T-helper 17 cell (primary cell): ENCODE measurements at regions not wholly inside any gene's neighbourhood (a gene's known extent, or its start where the extent isn't known, plus 50 kb on each side); places are given as distances from the start of the nearest gene placed in this dataset.
"Not testable (repeated sequence)": the region's sequence is repeated elsewhere in the genome, so short reads cannot be mapped to it uniquely, and the experiment has no call there.

ENCODE experiments used
- ATAC-seq: fragments of 150-1000 bp; cut with Tn5 transposase; 2 replicates; pipeline ENCODE4 v1.10.0; 2021; ENCODE audit warnings: mild to moderate bottlenecking, moderate library complexity
- DNase-seq, 3 donors: peaks; one replicate each; pipeline versions ENCODE4 v3.0.0 to v3.0.0-alpha.2; 2020 to 2021
- H3K9me3 ChIP-seq: one replicate; pipeline ENCODE4 v1.7.0; 2013; ENCODE audit warnings: low read length, mild to moderate bottlenecking; ENCODE audit not compliant: control insufficient read depth, poor library complexity, severe bottlenecking
- H3K27ac Mint-ChIP-seq: one replicate; pipeline ENCODE4 v1.8.0; 2022; ENCODE audit warnings: mild to moderate bottlenecking, moderate library complexity, mixed read lengths
- H3K27me3 Mint-ChIP-seq: one replicate; pipeline ENCODE4 v1.8.0; 2022; ENCODE audit warnings: mixed read lengths
- H3K36me3 Mint-ChIP-seq: one replicate; pipeline ENCODE4 v1.8.0; 2022; ENCODE audit warnings: low read depth, mixed read lengths
- H3K4me1 Mint-ChIP-seq: one replicate; pipeline ENCODE4 v1.8.0; 2022; ENCODE audit warnings: mild to moderate bottlenecking, mixed read lengths
- H3K4me3 Mint-ChIP-seq: one replicate; pipeline ENCODE4 v1.8.0; 2022; ENCODE audit warnings: mild to moderate bottlenecking, moderate library complexity, mixed read lengths

DNA sequence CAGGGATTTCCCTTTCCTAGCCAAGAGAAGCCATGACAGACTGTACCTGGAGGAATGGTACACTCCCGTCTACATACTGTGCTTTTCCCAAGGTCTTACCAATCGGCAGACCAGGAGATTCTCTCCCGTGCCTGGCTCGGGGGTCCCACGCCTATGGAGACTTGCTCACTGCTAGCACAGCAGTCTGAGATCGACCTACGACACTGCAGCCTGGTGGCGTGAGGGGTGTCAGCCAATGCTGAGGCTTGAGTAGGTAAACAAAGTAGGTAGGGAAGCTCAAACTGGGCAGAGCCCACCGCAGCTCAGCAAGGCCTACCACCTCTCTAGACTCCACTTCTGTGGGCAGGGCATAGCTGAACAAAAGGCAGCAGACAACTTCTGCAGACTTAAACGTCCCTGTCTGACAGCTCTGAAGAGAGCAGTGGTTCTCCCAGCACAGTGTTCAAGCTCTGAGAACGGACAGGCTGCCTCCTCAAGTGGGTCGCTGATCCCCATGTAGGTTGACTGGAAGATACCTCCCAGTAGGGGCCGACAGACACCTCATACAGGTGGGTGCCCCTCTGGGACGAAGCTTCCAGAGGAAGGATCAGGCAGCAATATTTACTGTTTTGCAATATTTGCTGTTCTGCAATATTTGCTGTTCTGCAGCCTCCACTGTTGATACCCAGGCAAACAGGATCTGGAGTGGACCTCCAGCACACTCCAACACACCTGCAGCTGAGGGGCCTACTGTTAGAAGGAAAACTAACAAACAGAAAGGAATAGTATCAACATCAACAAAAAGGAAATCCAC is 270.4 kb upstream of the TLE3 start:
- not testable (repeated sequence) for H3K27ac Mint-ChIP-seq, ATAC-seq, H3K4me1 Mint-ChIP-seq, DNase-seq, H3K36me3 Mint-ChIP-seq, H3K9me3 ChIP-seq
- Mint-ChIP-seq H3K27me3 (peaks cover 24% of the 10 kb centered on the region), H3K4me3 (peak overlapping the region; percentile 13)

- not testable (repeated sequence) for DNase-seq, H3K9me3 ChIP-seq, H3K36me3 Mint-ChIP-seq, H3K27ac Mint-ChIP-seq, H3K4me1 Mint-ChIP-seq, H3K4me3 Mint-ChIP-seq, ATAC-seq
- H3K27me3 Mint-ChIP-seq: peaks cover 46% of the 10 kb centered on the region
Observed at GRCh38 chr15:70364023-70364422, 266.3 kb upstream of the TLE3 start.

- DNase-seq: no peak
- Mint-ChIP-seq H3K36me3 (peaks cover 4% of the 10 kb centered on the region), H3K4me3 (no peak overlapping the region), H3K27me3 (peaks cover 43% of the 10 kb centered on the region), H3K27ac (no peak overlapping the region), H3K4me1 (no peaks in the 10 kb centered on the region)
- no peaks in the 10 kb centered on the region for H3K9me3 ChIP-seq
- ATAC-seq: no peak
Observed at GRCh38 chr15:70362886-70363285, 265.2 kb upstream of the TLE3 start.

- H3K27me3 Mint-ChIP-seq: peaks cover 43% of the 10 kb centered on the region
- ATAC-seq (no peak), DNase-seq (no peak)
- H3K9me3 ChIP-seq: no peaks in the 10 kb centered on the region
- H3K36me3 Mint-ChIP-seq: peaks cover 4% of the 10 kb centered on the region
- no peaks in the 10 kb centered on the region for H3K4me1 Mint-ChIP-seq
- no peak overlapping the region for H3K4me3 Mint-ChIP-seq
- no peak overlapping the region for H3K27ac Mint-ChIP-seq
Observed at GRCh38 chr15:70362350-70362749, 264.6 kb upstream of the TLE3 start.

- Mint-ChIP-seq H3K4me1 (no peaks in the 10 kb centered on the region), H3K27ac (no peak overlapping the region), H3K36me3 (peaks cover 4% of the 10 kb centered on the region), H3K4me3 (no peak overlapping the region), H3K27me3 (peaks cover 45% of the 10 kb centered on the region)
- DNase-seq (no peak), ATAC-seq (no peak)
- no peaks in the 10 kb centered on the region for H3K9me3 ChIP-seq
Observed at GRCh38 chr15:70361891-70362290, 264.2 kb upstream of the TLE3 start.

- Mint-ChIP-seq H3K36me3 (peaks cover 4% of the 10 kb centered on the region), H3K4me3 (no peak overlapping the region), H3K27me3 (peaks cover 52% of the 10 kb centered on the region), H3K4me1 (no peaks in the 10 kb centered on the region), H3K27ac (no peak overlapping the region)
- DNase-seq (no peak), ATAC-seq (no peak)
- H3K9me3 ChIP-seq: no peaks in the 10 kb centered on the region
Observed at GRCh38 chr15:70361106-70361505, 263.4 kb upstream of the TLE3 start.

DNA sequence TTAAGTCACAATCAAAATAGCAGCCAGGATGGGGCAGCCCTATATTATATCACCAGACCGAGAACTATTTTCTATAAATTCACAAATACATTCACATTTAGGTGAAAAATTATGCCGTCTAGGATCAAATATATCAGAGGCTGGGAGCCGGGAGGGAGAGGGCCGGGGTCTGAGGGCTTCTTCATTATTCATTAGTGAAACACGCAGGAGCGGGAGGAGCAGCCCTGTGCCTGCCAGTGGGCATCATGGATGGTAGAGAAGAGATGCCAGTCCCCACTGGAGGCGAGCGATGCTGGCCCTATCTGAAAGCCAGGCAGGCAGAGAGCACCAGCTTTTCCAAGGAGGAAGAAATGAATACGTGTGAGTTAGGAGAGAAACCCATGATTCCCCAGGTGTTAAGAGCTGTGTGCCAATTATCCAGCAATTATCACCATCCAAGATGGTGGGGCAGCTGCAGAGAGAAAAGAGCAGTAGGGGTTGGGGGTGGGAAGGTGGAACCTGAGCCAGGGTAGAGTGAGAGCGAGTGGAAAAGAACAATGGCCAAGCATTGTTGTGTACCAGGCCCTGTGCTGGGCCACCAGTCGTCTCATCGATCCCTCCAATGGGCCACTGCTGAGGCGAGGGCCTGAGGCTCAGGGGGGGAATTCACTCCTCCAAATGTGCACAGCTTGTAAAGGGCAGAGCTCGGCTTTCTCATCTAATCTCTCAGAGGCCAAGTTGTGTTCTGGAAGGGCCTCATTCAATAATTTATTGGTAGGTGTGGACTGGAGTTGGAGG is 261.3 kb upstream of the TLE3 start:
- Mint-ChIP-seq H3K36me3 (peaks cover 3% of the 10 kb centered on the region), H3K27ac (no peak overlapping the region), H3K27me3 (peaks cover 59% of the 10 kb centered on the region), H3K4me3 (no peak overlapping the region), H3K4me1 (no peaks in the 10 kb centered on the region)
- no peaks in the 10 kb centered on the region for H3K9me3 ChIP-seq
- DNase-seq: no peak
- no peak for ATAC-seq

- peaks cover 51% of the 10 kb centered on the region for H3K27me3 Mint-ChIP-seq
- ATAC-seq: no peak
- H3K27ac Mint-ChIP-seq: no peak overlapping the region
Observed at GRCh38 chr15:70358011-70358819, 260.5 kb upstream of the TLE3 start.

GRCh38 chr15:70357453-70357852 is 259.7 kb upstream of the TLE3 start:
- no peak for ATAC-seq
- no peak for DNase-seq
- no peak overlapping the region for H3K4me3 Mint-ChIP-seq
- H3K36me3 Mint-ChIP-seq: peaks cover 3% of the 10 kb centered on the region
- no peak overlapping the region for H3K27ac Mint-ChIP-seq
- H3K27me3 Mint-ChIP-seq: peaks cover 43% of the 10 kb centered on the region
- H3K9me3 ChIP-seq: no peaks in the 10 kb centered on the region
- no peaks in the 10 kb centered on the region for H3K4me1 Mint-ChIP-seq

More at GRCh38 chr15:70358011-70358819, 260.5 kb upstream of the TLE3 start:
- no peak overlapping the region for H3K4me3 Mint-ChIP-seq
- no peaks in the 10 kb centered on the region for H3K9me3 ChIP-seq
- peaks cover 3% of the 10 kb centered on the region for H3K36me3 Mint-ChIP-seq
- no peaks in the 10 kb centered on the region for H3K4me1 Mint-ChIP-seq
- DNase-seq: no peak

- Mint-ChIP-seq H3K27me3 (peaks cover 46% of the 10 kb centered on the region), H3K4me3 (no peak overlapping the region), H3K4me1 (peaks cover 2% of the 10 kb centered on the region), H3K27ac (no peak overlapping the region), H3K36me3 (peaks cover 3% of the 10 kb centered on the region)
- ATAC-seq: no peak
- H3K9me3 ChIP-seq: no peaks in the 10 kb centered on the region
- DNase-seq: no peak
Observed at GRCh38 chr15:70356919-70357318, 259.2 kb upstream of the TLE3 start.

DNA sequence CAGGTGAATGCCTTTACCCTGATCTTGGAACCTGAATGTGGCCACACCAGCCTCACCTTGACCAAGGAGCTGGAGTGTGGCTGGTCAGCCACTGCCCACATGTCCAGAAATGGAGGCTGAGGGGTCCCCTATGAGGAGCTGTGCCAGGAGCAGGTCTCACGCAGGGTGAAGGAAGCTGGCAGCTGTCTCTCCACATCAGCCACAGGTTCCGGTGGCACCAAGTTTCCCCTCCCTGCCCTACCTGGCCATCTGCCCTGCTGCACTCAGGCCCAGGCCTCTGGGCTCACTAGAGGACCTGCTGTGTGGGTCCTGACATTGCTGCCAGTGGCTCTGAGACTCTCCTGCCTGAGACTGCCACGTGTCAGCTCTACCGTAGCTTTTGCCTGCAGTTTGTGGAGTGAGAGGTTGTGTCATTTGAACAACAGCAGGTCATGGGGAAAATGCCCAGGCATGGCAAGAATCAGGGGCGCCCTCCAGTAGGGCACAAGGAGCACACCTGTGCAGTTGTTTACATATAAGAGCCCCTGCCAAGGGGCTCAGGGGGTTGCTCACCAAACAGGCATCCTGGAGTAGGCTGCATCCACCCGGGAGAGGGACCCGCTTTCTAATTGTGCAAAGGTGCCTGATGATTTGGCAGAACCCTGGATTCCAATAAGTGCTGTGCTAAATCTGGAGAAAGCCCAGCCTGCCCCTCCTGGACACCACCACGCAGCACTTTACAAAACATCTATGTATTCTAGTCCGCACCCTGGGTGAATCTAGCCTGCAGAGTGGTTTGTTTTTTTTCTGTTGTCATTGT is 258.5 kb upstream of the TLE3 start:
- no peak overlapping the region for H3K27ac Mint-ChIP-seq
- no peak overlapping the region for H3K4me3 Mint-ChIP-seq
- no peak for DNase-seq
- H3K9me3 ChIP-seq: no peaks in the 10 kb centered on the region
- H3K4me1 Mint-ChIP-seq: peaks cover 6% of the 10 kb centered on the region
- H3K27me3 Mint-ChIP-seq: peaks cover 49% of the 10 kb centered on the region
- ATAC-seq: no peak
- H3K36me3 Mint-ChIP-seq: peaks cover 3% of the 10 kb centered on the region

DNA sequence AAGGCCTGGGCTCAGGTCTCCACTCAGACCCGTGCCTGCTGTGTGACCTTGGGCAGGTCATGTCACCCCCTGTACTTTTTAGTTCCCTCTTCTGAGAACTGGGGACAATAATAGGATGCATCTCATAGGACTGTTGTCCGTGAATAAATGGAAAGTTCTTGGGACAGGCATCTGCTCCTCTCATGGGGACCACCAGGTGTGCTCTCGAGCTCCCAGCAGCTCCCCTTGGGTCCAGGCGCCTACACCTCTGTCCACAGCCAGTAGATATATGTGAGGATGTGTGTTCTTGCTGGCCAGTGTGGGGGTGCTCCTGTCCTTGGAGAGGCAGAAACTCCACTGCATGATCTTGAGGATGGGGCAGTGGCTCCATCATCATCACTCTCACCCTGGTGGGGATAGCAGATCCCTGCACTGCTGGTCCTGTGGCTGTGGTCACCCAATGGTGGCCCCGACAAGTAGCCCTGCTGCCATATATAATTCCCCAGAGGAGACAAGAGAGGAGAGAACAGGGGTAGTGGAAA is 257.6 kb upstream of the TLE3 start:
- no peaks in the 10 kb centered on the region for H3K9me3 ChIP-seq
- ATAC-seq: no peak
- peaks cover 8% of the 10 kb centered on the region for H3K4me1 Mint-ChIP-seq
- H3K4me3 Mint-ChIP-seq: no peak overlapping the region
- no peak overlapping the region for H3K27ac Mint-ChIP-seq
- H3K36me3 Mint-ChIP-seq: peaks cover 3% of the 10 kb centered on the region
- peaks cover 45% of the 10 kb centered on the region for H3K27me3 Mint-ChIP-seq
- no peak for DNase-seq
